ENCODE measurements at regions not wholly inside any gene's neighbourhood (a gene's known extent, or its start where the extent isn't known, plus 50 kb on each side); places are given as distances from the start of the nearest gene placed in this dataset.

DNA sequence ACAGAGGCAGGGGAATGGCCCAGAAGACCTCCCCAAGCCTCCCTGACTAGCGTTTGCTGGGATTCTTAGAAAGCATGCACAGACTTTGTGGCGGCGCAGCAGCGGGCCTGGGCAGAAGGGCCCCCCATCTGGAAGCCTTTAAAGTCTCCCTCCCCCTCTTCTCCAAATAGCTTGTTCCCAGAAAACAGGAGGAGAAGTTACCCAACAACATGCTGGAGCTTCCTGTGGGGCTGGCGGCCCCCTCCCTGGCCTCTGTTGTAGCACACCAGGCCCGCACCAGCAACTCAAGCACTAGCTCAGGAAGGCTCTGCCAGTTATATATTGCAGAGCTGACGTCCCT lies 334.8 kb downstream of the DYSF start:
- Histone ChIP-seq H3K9me3 (no peaks in the 10 kb centered on the region), H3K4me3 (no peak overlapping the region), H3K36me3 (no peaks in the 10 kb centered on the region), H3K4me1 (no peaks in the 10 kb centered on the region), H3K27ac (no peak overlapping the region), H3K27me3 (no peaks in the 10 kb centered on the region)
- intact Hi-C loops (cut with DNase I): no loop called here
- TF ChIP-seq POLR2A (IDR thresholded peaks at IDR 0.05): no peak
- TF ChIP-seq, protein P1, sequence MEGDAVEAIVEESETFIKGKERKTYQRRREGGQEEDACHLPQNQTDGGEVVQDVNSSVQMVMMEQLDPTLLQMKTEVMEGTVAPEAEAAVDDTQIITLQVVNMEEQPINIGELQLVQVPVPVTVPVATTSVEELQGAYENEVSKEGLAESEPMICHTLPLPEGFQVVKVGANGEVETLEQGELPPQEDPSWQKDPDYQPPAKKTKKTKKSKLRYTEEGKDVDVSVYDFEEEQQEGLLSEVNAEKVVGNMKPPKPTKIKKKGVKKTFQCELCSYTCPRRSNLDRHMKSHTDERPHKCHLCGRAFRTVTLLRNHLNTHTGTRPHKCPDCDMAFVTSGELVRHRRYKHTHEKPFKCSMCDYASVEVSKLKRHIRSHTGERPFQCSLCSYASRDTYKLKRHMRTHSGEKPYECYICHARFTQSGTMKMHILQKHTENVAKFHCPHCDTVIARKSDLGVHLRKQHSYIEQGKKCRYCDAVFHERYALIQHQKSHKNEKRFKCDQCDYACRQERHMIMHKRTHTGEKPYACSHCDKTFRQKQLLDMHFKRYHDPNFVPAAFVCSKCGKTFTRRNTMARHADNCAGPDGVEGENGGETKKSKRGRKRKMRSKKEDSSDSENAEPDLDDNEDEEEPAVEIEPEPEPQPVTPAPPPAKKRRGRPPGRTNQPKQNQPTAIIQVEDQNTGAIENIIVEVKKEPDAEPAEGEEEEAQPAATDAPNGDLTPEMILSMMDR (IDR thresholded peaks at IDR 0.05): no peak
- WGBS, 4 donors: 86 to 88% (median 87%) methylated on average over 7 of the region's 7 CpGs
- DNase-seq: peak in 1 of 5 donors; percentile 3
- no peak for ATAC-seq

DNA sequence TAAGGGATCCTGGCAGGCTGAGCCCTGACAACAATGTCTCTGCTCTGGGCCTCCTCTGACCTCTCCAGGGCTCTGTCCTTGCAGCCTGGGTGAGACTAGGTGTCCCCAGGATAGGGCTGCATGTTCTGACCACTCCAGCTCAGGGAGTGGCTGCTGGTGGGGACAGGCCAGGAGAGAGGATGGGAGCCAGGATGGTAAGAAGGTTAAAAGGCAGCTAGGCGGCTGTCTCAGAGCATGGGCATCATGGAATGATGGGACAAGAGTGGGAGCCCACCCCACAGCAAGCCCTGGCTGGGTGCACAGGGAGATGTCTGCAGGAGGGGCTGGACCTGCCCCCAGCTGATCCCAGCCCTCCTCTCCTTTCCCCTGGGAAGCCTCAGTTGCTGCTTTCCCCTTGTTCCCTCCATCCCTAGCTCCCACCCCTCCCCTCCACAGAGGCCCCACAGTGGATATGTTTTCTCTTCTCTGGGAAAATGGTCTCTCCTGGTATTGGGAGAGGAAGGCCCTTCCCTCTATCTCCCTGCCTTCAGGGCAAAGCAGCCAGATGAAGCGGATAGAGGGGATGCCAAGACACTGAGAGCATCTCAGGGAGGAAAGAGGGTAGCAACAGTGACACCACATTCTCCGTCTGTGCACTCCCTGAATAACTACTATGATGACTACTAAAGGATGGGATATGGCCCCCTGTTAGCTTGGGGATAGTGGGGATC lies 334.3 kb downstream of the DYSF start:
- H3K4me3 ChIP-seq: no peak overlapping the region
- no peaks in the 10 kb centered on the region for H3K36me3 ChIP-seq
- ATAC-seq (no peak), DNase-seq (peak in 1 of 5 donors; percentile 3)
- no peaks in the 10 kb centered on the region for H3K27me3 ChIP-seq
- 86 to 100% (median 98%) methylated on average over 2 to 3 of the region's 3 CpGs for WGBS, 4 donors
- H3K4me1 ChIP-seq: no peaks in the 10 kb centered on the region
- intact Hi-C loops (cut with DNase I): no loop called here
- no peak for TF ChIP-seq POLR2A (IDR thresholded peaks at IDR 0.05)
- TF ChIP-seq, protein P1 (IDR thresholded peaks at IDR 0.05): no peak
- no peak overlapping the region for H3K27ac ChIP-seq
- H3K9me3 ChIP-seq: no peaks in the 10 kb centered on the region

DNA sequence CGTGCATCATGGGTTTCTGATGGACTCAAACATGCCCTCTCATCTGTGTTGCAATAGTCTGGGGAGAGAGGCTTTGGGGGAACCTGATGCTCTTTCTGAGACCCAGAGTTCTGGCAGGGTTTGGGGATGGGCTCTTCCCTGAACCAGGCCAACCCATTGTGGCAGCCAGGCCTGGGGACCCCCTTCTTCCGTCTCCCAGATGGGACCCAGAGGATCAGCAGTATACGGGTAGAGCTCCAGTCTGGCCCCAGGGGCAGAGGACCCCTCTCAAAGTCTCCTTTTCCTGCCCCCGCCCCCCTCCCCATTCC lies 333.7 kb downstream of the DYSF start:
- H3K27me3 ChIP-seq: no peaks in the 10 kb centered on the region
- no peaks in the 10 kb centered on the region for H3K36me3 ChIP-seq
- H3K4me3 ChIP-seq: no peak overlapping the region
- no peaks in the 10 kb centered on the region for H3K9me3 ChIP-seq
- H3K4me1 ChIP-seq: no peaks in the 10 kb centered on the region
- WGBS, 4 donors: 93 to 97% (median 95%) methylated on average over 4 of the region's 4 CpGs
- ATAC-seq (no peak), DNase-seq (peak in 2 of 5 donors; percentile 2 to 4)
- H3K27ac ChIP-seq: no peak overlapping the region
- intact Hi-C loops (cut with DNase I): no loop called here
- TF ChIP-seq POLR2A (IDR thresholded peaks at IDR 0.05): no peak
- TF ChIP-seq, protein P1 (IDR thresholded peaks at IDR 0.05): no peak

DNA sequence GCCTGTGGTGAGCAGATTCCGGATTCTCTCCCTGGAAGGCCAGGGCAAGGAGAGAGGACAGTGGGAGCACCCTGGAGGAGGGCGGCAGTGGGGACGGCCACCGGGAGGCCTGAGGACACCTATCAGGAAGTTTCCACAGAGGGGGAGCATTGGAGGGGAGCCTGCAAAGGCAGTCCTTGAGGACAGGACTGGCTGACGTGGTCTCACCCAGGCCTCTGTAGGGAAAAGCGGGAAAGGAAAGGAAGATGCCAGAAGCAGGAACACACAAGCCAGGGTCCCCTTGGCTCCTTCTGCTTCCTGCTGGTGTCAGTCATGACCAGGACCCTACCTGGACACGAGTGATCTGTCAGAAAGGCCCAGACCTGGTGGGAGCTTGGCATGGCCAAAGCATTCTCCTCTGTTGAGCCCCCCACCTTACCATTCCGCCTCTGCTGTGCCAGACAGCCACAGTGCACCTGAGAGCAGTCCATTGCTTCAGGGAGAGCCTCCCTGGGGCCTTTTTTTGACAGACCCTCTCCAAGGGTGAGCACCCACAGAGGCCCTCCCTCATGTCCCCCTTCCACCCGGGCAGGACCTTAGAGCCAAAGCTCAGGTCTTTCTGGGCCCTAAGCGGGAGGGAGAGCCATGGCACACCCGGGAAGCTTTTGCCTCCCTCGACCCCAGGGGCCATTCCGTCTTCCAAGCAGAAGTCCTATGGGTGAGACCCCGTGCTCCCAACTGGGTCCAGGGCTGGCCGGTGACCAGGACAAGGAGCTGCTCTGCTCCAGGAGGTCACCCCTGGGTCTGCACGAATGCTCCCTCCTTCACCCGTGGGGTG lies 333.1 kb downstream of the DYSF start:
- H3K27me3 ChIP-seq: no peaks in the 10 kb centered on the region
- whole genome bisulfite sequencing, 4 donors: 82 to 94% (median 87%) methylated on average over 11 to 17 of the region's 17 CpGs
- DNase-seq: peak in 2 of 5 donors; percentile 1 to 13

More for the DNA sequence above, 333.1 kb downstream of the DYSF start:
- no peak overlapping the region for H3K4me3 ChIP-seq
- intact Hi-C loops (cut with DNase I): no loop called here
- no peak overlapping the region for H3K27ac ChIP-seq
- H3K9me3 ChIP-seq: no peaks in the 10 kb centered on the region
- H3K4me1 ChIP-seq: no peaks in the 10 kb centered on the region
- ATAC-seq: no peak
- TF ChIP-seq, protein P1 (IDR thresholded peaks at IDR 0.05): no peak
- no peak for TF ChIP-seq POLR2A (IDR thresholded peaks at IDR 0.05)
- H3K36me3 ChIP-seq: no peaks in the 10 kb centered on the region

Data from heart left ventricle (tissue), 16 donors.